HG03097 (cell line): ENCODE measurements at regions not wholly inside any gene's neighbourhood (a gene's known extent, or its start where the extent isn't known, plus 50 kb on each side); places are given as distances from the start of the nearest gene placed in this dataset.
"Not testable (repeated sequence)": the region's sequence is repeated elsewhere in the genome, so short reads cannot be mapped to it uniquely, and the experiment has no call there.

Source experiments
- ATAC-seq: cut with Tn5 transposase; IDR thresholded peaks from one replicate; pipeline ENCODE4 v1.9.1; 2021; ENCODE audit not compliant: unreplicated experiment, low FRiP score

DNA sequence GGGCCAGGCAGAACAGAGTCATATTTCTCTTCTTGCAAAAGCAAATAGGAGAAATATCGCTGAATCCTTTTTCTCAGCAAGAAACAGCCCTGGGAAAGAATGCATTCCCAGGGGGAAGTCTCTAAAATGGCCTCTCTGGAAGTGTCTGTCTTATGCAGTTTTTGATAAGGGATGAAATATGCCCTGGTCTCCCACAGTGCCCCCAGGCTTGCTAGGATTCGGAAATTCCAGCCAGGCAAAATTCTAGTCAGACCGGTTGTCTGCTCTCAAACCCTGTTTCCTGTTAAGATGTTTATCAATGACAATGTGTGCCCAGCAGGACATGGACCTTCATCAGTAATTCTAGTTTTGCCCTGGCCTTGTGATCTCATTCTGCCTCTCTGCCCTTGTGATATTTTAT is 448.3 kb upstream of the HTR1E start:
- ATAC-seq: not testable (repeated sequence)

DNA sequence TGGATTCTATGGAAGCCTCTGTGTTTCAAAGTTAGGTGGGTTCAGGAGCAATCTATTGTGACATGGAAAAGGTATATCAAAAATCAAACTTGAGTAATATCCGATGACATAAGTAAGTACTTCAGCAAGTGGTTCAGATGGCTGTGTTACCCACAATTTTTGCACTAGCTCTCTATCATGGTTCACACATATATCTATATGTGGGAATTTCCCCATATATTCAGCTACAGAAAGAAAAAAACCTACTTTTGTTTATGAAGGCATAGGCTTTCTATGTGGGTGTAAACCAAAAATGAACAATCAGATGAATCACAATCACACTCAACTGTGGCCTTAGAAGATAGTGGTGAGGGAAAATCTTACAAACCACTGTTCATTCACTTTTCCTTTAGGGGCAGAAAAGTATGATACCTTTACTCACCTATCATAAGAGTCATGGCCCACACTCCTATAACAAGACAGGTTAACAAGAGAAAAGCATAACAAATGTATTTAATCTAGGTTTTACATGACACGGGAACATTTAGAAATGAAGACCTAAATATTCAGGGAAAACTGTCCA is 449.6 kb upstream of the HTR1E start:
- ATAC-seq: no peak

- not testable (repeated sequence) for ATAC-seq
Observed at GRCh38 chr6:86478316-86478715, 459.0 kb upstream of the HTR1E start.

DNA sequence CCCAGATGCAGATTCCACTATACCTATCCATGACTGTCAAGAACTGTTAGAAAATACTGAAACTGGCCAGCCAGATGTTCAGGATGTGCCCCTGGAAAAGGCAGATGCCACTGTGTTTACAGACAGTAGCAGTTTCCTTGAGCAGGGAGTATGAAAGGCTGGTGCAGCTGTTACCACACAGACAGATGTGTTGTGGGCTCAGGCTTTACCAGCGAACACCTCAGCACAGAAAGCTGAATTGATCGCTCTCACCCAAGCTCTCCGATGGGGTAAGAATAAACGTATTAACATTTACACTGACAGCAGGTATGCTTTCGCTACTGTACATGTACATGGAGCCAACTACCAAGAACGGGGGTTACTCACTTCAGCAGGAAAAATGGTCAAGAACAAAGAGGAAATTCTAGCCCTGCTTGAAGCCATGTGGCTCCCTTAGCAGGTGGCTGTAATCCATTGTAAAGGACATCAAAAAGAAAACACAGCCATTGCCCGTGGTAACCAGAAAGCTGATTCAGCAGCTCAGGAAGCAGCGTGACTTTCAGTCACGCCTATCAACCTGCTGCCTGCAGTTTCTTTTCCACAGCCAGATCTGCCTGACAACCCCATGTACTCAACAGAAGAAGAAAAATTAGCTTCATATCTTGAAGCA is 459.7 kb upstream of the HTR1E start:
- ATAC-seq: no peak

DNA sequence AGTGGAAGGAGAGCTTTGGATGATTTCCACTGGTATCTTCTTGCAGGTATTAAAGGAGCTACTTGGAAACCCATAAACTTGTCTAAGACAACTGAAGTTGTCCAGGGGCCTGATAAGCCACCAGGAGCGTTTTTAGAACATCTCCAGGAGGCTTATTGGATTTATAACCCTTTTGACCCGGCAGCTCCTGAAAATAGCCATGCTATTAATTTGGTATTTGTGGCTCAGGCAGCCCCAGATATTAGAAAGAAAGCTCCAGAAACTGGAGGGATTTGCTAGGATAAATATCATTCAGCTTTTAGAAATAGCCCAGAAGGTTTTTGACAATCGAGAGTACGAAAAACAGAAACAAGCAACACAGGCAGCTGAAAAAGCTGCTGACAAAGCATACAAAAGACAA is 461.0 kb upstream of the HTR1E start:
- ATAC-seq: no peak

DNA sequence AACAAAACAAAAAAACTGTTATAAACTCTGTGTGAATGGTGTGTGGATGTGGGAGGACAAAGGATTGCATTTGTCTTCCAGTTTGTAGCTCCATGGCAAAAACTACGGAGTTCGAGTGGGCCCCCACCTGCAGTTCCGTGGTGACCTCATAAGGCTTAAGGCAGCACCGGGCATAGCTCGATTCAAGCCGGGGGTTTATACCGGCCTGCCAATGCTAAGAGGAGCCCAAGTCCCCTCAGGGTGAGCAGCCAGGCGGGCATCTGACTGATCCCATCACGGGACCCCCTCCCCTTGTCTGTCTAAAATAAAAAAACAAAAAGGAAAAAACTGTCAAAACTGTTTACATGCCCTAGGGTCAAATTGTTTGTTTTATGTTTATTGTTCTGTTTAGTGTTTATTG is 463.2 kb upstream of the HTR1E start:
- ATAC-seq: no peak

- ATAC-seq: no peak
Observed at GRCh38 chr6:86471791-86472190, 465.5 kb upstream of the HTR1E start.

DNA sequence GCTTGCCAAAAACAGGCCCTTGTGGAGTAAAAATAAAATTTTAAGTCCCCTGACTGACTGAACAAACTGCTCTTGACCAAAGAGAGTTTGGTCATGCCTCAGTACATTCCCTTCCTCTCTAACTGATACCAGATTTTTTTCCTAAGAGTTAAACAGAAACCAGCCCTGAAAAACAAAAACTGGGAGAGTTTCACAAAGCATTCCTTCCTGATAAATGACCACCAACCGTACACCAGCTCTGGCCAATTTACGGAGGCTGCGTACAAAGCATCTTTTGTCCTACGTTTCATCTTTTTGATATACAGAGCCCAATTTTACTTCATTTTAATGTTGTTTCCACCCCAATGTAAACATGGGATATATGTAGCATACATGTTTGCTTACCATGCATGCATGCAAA is 477.4 kb upstream of the HTR1E start:
- ATAC-seq: no peak

DNA sequence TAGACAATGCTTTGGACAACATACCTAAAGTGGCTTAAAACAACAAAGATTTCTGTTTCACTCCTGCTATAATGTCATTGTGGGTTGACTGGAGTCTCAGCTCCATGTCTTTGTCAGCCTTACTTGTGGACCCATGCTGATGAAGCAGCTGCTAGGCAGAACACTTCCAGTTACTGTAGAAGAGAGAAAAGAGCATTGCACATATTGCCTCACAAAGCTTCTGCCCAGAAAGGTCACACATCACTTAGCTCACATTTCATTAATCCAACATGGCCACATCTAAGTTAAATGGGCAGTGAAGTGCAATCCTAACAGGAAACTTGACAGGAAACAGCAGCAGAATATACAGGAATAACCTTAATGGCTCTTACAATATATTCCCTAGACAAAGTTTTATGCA is 480.5 kb upstream of the HTR1E start:
- ATAC-seq: no peak

DNA sequence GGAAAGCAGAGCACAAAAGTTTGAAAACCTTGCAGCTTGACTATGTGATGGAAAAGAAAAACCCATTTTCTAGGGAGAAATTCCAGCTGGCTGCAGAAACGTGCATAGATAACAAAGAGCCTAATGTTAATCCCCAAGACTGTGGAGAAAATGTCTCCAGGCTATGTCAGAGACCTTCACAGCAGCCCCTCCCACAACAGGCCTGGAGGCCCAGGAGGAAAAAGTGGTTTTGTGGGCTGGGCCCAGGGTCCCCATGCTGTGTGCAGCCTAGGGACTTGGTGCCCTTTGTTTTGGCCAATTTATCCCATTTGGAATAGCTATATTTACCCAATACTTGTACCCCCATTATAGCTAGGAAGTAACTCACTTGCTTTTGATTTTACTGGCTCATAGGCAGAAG is 484.1 kb upstream of the HTR1E start:
- ATAC-seq: no peak

- ATAC-seq: no peak
Observed at GRCh38 chr6:86448398-86448797, 488.9 kb upstream of the HTR1E start.

DNA sequence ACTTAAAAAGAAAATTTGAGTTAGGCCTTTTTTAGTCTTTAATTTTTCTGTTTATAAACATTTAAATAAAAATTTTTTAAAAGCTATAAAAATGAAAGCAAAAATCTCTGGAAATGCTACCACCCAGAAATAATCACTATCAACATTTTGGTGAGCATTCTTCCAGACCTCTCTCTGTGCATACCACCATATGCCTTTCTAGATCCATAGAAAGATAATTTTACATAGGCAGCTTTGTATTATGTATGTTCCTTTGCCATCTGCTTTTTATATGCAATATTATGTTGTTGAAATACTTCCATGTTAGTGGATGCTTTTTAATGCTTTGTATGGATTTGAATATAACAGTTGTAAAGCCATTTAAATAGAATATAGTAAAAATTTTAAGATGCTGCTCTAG is 496.7 kb upstream of the HTR1E start:
- ATAC-seq: no peak

DNA sequence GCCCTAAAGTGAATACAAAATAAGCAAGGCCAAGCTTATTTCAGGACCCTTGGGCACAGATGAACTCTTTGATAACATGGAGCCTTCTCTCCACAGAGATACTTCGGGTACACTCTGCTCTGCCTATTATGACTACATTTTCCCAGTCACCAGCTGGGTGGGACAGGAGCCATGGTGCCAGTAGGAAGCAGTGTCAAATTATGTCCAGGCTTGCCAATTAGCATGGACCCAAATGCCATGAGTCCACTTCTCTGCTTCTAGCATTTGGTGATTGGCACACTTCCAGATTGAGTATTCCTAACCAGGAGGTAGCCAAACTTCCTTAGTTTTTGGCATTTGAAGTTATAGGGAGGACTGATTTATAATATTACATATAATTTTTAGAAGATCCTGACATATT is 513.8 kb upstream of the HTR1E start:
- no peak for ATAC-seq

GRCh38 chr6:86412057-86412456 is 525.3 kb upstream of the HTR1E start:
- ATAC-seq: no peak

DNA sequence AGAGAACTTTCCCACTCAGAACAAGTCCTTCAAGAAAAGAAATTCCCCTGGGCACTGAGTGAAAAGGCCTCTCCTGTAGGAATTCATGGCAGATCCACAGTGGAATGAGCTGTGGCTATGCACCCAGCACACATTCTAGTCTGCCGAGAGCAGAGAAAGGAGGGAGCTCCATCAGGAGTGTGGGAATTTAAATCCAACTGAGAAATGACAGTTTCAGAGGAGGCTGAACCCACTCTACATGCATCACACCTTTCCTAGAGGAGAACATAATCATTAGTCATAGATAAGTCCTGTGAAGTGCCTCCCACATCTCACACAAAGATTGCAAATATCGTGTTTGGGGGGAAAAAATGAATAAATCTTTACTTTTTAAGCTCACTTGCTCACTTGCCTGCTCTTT is 530.2 kb upstream of the HTR1E start:
- no peak for ATAC-seq

DNA sequence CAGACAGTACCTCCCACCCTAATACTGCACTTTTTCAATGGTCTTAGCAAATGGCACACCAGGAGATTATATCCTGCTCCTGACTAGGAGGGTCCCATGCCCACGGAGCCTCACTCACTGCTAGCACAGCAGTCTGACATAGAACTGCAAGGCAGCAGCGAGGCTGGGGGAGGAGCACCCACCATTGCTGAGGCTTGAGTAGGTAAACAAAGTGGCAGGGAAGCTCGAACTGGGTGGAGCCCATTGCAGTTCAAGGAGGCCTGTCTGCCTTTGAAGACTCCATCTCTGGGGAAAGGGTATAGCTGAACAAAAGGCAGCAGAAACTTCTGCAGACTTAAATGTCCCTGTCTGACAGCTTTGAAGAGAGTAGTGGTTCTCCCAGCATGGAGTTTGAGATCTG is 544.5 kb upstream of the HTR1E start:
- not testable (repeated sequence) for ATAC-seq

GRCh38 chr6:86380571-86381125 is 556.7 kb upstream of the HTR1E start:
- no peak for ATAC-seq

- ATAC-seq: no peak
Observed at GRCh38 chr6:86357877-86358276, 579.5 kb upstream of the HTR1E start.

- no peak for ATAC-seq
Observed at GRCh38 chr6:86355271-86355670, 582.1 kb upstream of the HTR1E start.

GRCh38 chr6:86331919-86332318 is 605.4 kb upstream of the HTR1E start:
- ATAC-seq: no peak

- no peak for ATAC-seq
Observed at GRCh38 chr6:86331265-86331840, 606.0 kb upstream of the HTR1E start.

DNA sequence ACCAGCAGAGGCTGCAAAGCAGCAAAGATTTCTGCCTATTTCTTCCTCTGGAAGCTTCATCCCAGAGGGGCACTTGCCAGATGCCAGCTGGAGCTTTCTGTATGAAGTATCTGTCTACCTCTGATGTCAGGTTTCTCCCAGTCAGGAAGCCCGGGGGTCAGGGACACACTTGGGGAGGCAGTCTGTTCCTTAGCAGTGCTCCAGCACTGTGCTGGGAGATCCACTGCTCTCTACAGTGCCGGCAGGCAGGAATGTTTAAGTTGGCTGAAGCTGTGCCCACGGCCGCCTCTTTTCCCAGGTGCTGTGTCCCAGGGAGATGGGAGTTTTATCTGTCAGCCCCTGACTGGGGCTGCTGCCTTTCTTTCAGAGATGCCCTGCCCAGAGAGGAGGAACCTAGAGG is 631.1 kb upstream of the HTR1E start:
- no peak for ATAC-seq
